Tibial artery (tissue), 4 donors: ENCODE measurements at regions not wholly inside any gene's neighbourhood (a gene's known extent, or its start where the extent isn't known, plus 50 kb on each side); places are given as distances from the start of the nearest gene placed in this dataset.
"Not testable (repeated sequence)": the region's sequence is repeated elsewhere in the genome, so short reads cannot be mapped to it uniquely, and the experiment has no call there.

Source experiments
- DNase-seq, 2 donors: peaks; one replicate each; pipeline ENCODE4 v3.0.0-alpha.2; 2019
- H3K27ac ChIP-seq, 2 donors: fragments of 200-600 bp; sonication (generic) in 1 of 2; 1 replicate in 1 of 2; 2 replicates in 1 of 2; pipeline ENCODE4 v1.5.1; 2018 to 2019; ENCODE audit warnings: mild to moderate bottlenecking in 1 of 2
- H3K27me3 ChIP-seq, 2 donors: fragments of 200-600 bp; sonication (generic) in 1 of 2; one replicate each; pipeline versions ENCODE4 v1.5.1 to v1.6.0; 2016 to 2019
- H3K36me3 ChIP-seq, 3 donors: fragments of 200-600 bp; sonication (generic) in 2 of 3; one replicate each; pipeline ENCODE4 v1.5.1; 2016 to 2019; ENCODE audit warnings: mild to moderate bottlenecking in 2 of 3
- H3K4me1 ChIP-seq, 4 donors: fragments of 200-600 bp; sonication (generic) in 2 of 4; 1 replicate in 3 of 4; 2 replicates in 1 of 4; pipeline ENCODE4 v1.5.1; 2016 to 2019
- H3K4me3 ChIP-seq, 2 donors: fragments of 200-600 bp; sonication (generic) in 1 of 2; 1 replicate in 1 of 2; 2 replicates in 1 of 2; pipeline ENCODE4 v1.5.1; 2018 to 2019; ENCODE audit warnings: mild to moderate bottlenecking in 2 of 2
- H3K9me3 ChIP-seq, 3 donors: fragments of 200-600 bp; sonication (generic) in 1 of 3; one replicate each; pipeline ENCODE4 v1.5.1; 2016 to 2019
- CTCF ChIP-seq, 2 experiments: fragments of 200-600 bp in 1 of 2; fragments of 450-650 bp in 1 of 2; IDR thresholded peaks; one replicate each; pipeline ENCODE4 v1.5.1; 2017 to 2019; ENCODE audit warnings: antibody characterized with exemption in 2 of 2, mild to moderate bottlenecking in 1 of 2, moderate library complexity in 1 of 2
- intact Hi-C: fragments of 100-400 bp; cut with DNase I; formaldehyde crosslinking; loops from one replicate; pipeline ENCODE4 v1.15.0; 2023; ENCODE audit warnings: low total_unique reads

- no peaks in the 10 kb centered on the region for H3K36me3 ChIP-seq
- no peak overlapping the region for H3K4me3 ChIP-seq
- DNase-seq: no peak
- peaks cover 0 to 3% (median 0%) of the 10 kb centered on the region in 3 donors for H3K9me3 ChIP-seq
- no peaks in the 10 kb centered on the region for H3K27me3 ChIP-seq
- H3K27ac ChIP-seq: no peak overlapping the region
- intact Hi-C loops: no loop called here
- no peaks in the 10 kb centered on the region for H3K4me1 ChIP-seq
- no peak for TF ChIP-seq CTCF (IDR thresholded peaks at IDR 0.05)
These were observed 154.9 kb upstream of the EPHA4 start for GRCh38 chr2:221726894-221727513.

GRCh38 chr2:221724631-221725203 is 152.6 kb upstream of the EPHA4 start:
- Histone ChIP-seq H3K27ac (no peak overlapping the region), H3K4me3 (no peak overlapping the region), H3K36me3 (no peaks in the 10 kb centered on the region), H3K9me3 (peaks cover 0 to 3% (median 0%) of the 10 kb centered on the region in 3 donors), H3K4me1 (no peaks in the 10 kb centered on the region), H3K27me3 (no peaks in the 10 kb centered on the region)
- TF ChIP-seq CTCF (IDR thresholded peaks at IDR 0.05): no peak
- DNase-seq: no peak
- intact Hi-C loops: no loop called here

GRCh38 chr2:221724117-221724516 is 152.0 kb upstream of the EPHA4 start:
- H3K36me3 ChIP-seq, H3K27ac ChIP-seq, H3K4me1 ChIP-seq, H3K27me3 ChIP-seq, DNase-seq, intact Hi-C loops, H3K4me3 ChIP-seq, H3K9me3 ChIP-seq: not testable (repeated sequence)

- Histone ChIP-seq H3K4me1 (no peaks in the 10 kb centered on the region), H3K9me3 (no peaks in the 10 kb centered on the region), H3K4me3 (no peak overlapping the region), H3K27me3 (no peaks in the 10 kb centered on the region), H3K27ac (no peak overlapping the region), H3K36me3 (no peaks in the 10 kb centered on the region)
- no peak for DNase-seq
- intact Hi-C loops: no loop called here
- TF ChIP-seq CTCF (IDR thresholded peaks at IDR 0.05): no peak
These were observed 144.6 kb upstream of the EPHA4 start for GRCh38 chr2:221716426-221717303.

GRCh38 chr2:221715523-221716247 is 143.6 kb upstream of the EPHA4 start:
- Histone ChIP-seq H3K27me3 (no peaks in the 10 kb centered on the region), H3K4me1 (no peaks in the 10 kb centered on the region), H3K27ac (no peak overlapping the region), H3K36me3 (no peaks in the 10 kb centered on the region), H3K9me3 (no peaks in the 10 kb centered on the region), H3K4me3 (no peak overlapping the region)
- no peak for TF ChIP-seq CTCF (IDR thresholded peaks at IDR 0.05)
- intact Hi-C loops: no loop called here
- no peak for DNase-seq
